Astrocyte (in vitro differentiated cells and primary cell): ENCODE measurements at regions not wholly inside any gene's neighbourhood (a gene's known extent, or its start where the extent isn't known, plus 50 kb on each side); places are given as distances from the start of the nearest gene placed in this dataset.

ENCODE experiments used
- CTCF ChIP-seq: IDR thresholded peaks from 2 replicates; pipeline ENCODE4 v1.5.1; 2011; ENCODE audit warnings: low read depth, mild to moderate bottlenecking, inconsistent platforms, low read length, moderate library complexity; ENCODE audit not compliant: insufficient read depth
- EZH2 ChIP-seq: IDR thresholded peaks from 2 replicates; pipeline ENCODE4 v1.6.1; 2012; ENCODE audit warnings: mild to moderate bottlenecking, low read length, inconsistent platforms; ENCODE audit not compliant: insufficient read depth

DNA sequence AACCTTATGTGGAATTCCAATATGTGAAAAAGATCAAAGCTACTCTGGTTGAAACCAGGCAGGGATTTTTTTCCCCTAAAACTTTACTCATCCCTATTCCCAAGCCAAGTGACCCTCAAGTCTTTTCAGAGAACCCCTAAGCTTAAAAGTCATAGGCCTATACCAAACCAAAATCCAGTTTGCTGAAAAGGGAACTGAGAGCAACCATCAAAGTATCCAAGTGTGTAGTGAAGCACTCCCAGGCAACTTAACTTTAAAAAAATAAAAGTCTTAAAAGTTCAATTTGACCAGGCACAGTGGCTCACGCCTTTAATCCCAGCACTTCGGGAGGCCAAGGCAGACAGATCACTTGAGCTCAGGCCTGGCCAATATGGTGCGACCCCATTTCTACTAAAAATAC, 101.2 kb upstream of the DAAM1 start:
- no peak for TF ChIP-seq CTCF
- TF ChIP-seq EZH2, result no peak
